CD4-positive, alpha-beta T cell treated with Interleukin-15 for 4 hours (primary cell): ENCODE measurements at regions not wholly inside any gene's neighbourhood (a gene's known extent, or its start where the extent isn't known, plus 50 kb on each side); places are given as distances from the start of the nearest gene placed in this dataset.
"Not testable (repeated sequence)": the region's sequence is repeated elsewhere in the genome, so short reads cannot be mapped to it uniquely, and the experiment has no call there.

Experiments used
- DNase-seq: peaks from one replicate; pipeline ENCODE4 v3.0.0-alpha.2; 2020; ENCODE audit warnings: low spot score

- DNase-seq: no peak
Observed at GRCh38 chr21:14058566-14058965, 152.2 kb downstream of the LIPI start.

- not testable (repeated sequence) for DNase-seq
Observed at GRCh38 chr21:14057841-14058481, 152.8 kb downstream of the LIPI start.

- DNase-seq: no peak
Observed at GRCh38 chr21:14057313-14057712, 153.4 kb downstream of the LIPI start.

- DNase-seq: no peak
Observed at GRCh38 chr21:14056771-14057191, 154.0 kb downstream of the LIPI start.

GRCh38 chr21:14055746-14056515 is 154.8 kb downstream of the LIPI start:
- DNase-seq: not testable (repeated sequence)

- no peak for DNase-seq
Observed at GRCh38 chr21:14054682-14055081, 156.1 kb downstream of the LIPI start.

GRCh38 chr21:14050121-14050520 is 160.6 kb downstream of the LIPI start:
- DNase-seq: no peak

GRCh38 chr21:14046401-14046800 is 164.4 kb downstream of the LIPI start:
- no peak for DNase-seq

- DNase-seq: no peak
Observed at GRCh38 chr21:14040386-14040785, 170.4 kb downstream of the LIPI start.

- DNase-seq: not testable (repeated sequence)
Observed at GRCh38 chr21:14028619-14029018, 182.1 kb downstream of the LIPI start.

GRCh38 chr21:14027235-14027869 is 183.4 kb downstream of the LIPI start:
- DNase-seq: peak; percentile 86

GRCh38 chr21:14020108-14020507 is 190.6 kb downstream of the LIPI start:
- DNase-seq: not testable (repeated sequence)

- not testable (repeated sequence) for DNase-seq
Observed at GRCh38 chr21:14015841-14016240, 194.9 kb downstream of the LIPI start.

GRCh38 chr21:14013623-14014498 is 196.9 kb downstream of the LIPI start:
- not testable (repeated sequence) for DNase-seq

- no peak for DNase-seq
Observed at GRCh38 chr21:14013056-14013603, 197.6 kb downstream of the LIPI start.

GRCh38 chr21:14012409-14012808 is 198.3 kb downstream of the LIPI start:
- DNase-seq: no peak

- not testable (repeated sequence) for DNase-seq
Observed at GRCh38 chr21:14011751-14012150, 199.0 kb downstream of the LIPI start.

GRCh38 chr21:14011149-14011548 is 199.6 kb downstream of the LIPI start:
- not testable (repeated sequence) for DNase-seq

GRCh38 chr21:14010729-14011128 is 200.0 kb downstream of the LIPI start:
- no peak for DNase-seq

GRCh38 chr21:14009990-14010389 is 200.8 kb downstream of the LIPI start:
- DNase-seq: not testable (repeated sequence)

- not testable (repeated sequence) for DNase-seq
Observed at GRCh38 chr21:14009238-14009981, 201.3 kb downstream of the LIPI start.
